NOMO-1 treated with dmso at 0.1 percent for 144 hours (cell line): ENCODE measurements at regions not wholly inside any gene's neighbourhood (a gene's known extent, or its start where the extent isn't known, plus 50 kb on each side); places are given as distances from the start of the nearest gene placed in this dataset.
"Not testable (repeated sequence)": the region's sequence is repeated elsewhere in the genome, so short reads cannot be mapped to it uniquely, and the experiment has no call there.

ENCODE experiments used
- DNase-seq: peaks from one replicate; lab custom pipeline; 2025; ENCODE audit not compliant: unreplicated experiment; lab: John Stamatoyannopoulos, UW

DNA sequence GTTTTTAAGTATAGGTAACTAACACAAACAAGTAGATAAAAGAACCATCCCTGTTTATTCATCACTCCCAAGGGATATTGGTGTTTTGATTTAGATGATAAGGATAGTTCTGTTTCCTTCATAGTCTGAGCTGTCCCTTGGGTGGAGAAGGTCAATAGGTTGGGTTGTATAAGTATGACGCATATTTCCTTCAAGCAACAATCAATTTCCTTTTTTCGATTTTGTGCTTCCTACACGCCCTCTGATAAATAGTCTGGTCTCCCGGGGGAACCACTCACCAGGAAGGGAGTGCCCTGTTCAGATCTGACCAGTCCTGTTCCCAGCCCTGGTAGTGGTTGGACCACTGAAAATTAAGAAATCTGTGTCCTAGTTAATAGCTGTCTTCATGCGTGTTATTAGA is 378.8 kb upstream of the FAR2 start:
- DNase-seq, result no peak

DNA sequence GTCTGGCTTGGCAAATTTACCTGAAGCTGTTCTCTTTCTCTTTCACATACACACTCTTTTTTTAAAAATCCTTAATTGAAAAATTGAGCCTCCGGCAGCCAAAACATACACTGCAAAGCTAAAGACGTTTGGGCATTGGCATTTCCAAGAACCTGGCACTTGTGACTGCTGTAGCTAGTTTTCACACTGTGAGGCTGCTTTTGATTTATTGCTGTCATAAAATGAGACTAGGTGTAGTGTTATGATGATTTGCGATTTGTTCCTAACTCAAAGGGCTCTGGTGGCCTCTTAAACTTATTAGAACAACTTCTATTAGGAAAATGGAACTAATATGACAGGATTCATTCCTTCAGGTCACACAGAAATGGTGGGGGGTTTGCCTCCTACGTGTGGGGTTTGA is 377.1 kb upstream of the FAR2 start:
- DNase-seq, result no peak

DNA sequence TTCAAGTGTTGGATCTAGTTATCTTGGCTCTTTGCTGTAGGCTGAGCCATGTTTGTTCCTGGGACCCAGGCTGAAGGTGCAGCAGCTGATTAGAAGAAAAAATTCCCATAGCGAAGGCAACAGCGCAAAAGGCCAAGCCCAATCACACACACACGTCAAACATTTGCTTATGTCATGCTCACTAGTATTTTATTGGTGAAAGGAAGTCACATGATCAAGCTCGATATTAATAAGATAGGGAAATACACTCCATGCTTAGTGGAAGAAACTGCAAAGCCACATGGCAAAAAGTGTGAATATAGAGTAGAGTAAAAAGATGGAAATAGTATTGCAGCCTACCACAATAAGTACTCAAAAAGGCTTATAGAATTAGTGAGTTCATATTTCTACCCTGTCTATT is 373.5 kb upstream of the FAR2 start:
- DNase-seq, result no peak

DNA sequence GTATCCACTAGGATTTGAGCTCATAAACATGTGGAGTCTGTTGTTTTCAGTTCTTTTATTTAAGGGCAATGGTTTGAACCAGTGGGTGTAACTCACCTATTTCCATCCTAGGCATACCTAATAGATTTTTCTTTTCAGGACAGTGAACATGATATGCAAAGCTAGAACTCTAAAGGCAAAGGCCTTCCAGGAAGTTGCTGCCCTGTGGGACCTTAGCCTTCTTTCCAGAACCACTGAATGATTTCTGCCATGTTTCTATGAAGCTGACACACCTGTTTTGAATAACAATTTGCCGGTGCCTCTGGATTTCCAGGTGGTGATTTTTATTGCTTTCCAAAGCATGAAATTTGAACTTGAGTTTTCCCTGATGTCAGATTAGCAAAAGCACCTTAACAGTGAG is 372.9 kb upstream of the FAR2 start:
- DNase-seq, result no peak

DNA sequence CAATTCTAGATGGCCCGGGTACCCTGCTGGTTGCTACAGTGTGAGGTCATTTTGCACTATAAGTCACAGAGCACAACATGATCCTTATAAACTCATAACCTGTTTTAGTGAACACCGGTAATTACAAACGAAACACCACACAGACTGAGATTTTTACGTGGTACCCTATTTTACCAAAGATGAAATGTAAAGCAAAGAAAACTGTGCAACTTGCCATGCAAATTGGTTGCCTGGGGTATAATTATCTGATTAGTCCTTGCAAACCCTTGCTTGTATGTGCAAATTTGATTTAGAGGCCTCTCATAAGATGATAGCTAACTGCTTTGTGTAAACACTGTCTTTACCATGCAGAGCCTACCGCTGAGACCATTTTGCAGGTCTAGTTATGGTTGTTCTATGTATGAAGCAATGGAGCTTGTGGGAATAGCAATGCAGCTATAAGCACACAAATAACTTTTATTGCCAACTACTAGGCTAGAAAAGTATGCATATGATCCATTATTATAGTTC is 372.1 kb upstream of the FAR2 start:
- no peak for DNase-seq

GRCh38 chr12:28777603-28778365 is 371.3 kb upstream of the FAR2 start:
- no peak for DNase-seq

DNA sequence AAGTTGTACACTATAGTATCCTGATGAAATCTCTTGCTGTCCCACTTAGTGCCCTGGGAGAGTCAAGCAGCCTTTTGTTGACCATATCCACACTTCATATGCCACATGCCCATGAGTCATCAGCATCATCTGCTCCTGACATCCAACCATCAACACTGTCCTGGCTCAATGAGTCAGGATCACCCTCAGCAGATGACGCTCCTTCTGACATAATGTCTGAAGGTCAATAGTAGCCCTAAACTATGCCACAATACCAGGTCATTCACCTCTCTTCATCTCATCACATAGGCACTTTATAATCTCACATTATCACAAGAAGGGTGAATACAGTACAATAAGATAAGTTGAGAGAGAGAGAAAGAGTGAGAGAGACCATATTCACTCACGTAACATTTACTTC is 369.0 kb upstream of the FAR2 start:
- no peak for DNase-seq

DNA sequence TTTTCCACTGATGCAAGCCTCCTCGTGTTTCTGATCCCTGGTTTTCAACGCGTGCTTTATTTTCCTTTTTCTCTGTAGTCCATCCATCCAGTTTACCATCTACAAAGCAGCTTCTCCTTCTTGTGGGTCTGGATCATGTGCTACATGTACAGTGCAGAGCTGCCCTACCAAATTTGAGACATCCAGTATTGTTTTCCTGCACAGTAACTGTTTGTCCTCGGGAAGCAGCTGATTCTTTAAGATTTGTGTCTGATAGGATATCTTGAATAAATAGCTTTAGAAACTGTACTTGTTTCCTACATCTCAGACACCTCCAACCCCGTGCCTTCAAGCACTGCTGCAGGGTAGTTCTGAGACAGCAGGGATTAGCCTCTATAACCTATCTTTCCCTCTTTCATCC is 368.1 kb upstream of the FAR2 start:
- DNase-seq, result no peak

DNA sequence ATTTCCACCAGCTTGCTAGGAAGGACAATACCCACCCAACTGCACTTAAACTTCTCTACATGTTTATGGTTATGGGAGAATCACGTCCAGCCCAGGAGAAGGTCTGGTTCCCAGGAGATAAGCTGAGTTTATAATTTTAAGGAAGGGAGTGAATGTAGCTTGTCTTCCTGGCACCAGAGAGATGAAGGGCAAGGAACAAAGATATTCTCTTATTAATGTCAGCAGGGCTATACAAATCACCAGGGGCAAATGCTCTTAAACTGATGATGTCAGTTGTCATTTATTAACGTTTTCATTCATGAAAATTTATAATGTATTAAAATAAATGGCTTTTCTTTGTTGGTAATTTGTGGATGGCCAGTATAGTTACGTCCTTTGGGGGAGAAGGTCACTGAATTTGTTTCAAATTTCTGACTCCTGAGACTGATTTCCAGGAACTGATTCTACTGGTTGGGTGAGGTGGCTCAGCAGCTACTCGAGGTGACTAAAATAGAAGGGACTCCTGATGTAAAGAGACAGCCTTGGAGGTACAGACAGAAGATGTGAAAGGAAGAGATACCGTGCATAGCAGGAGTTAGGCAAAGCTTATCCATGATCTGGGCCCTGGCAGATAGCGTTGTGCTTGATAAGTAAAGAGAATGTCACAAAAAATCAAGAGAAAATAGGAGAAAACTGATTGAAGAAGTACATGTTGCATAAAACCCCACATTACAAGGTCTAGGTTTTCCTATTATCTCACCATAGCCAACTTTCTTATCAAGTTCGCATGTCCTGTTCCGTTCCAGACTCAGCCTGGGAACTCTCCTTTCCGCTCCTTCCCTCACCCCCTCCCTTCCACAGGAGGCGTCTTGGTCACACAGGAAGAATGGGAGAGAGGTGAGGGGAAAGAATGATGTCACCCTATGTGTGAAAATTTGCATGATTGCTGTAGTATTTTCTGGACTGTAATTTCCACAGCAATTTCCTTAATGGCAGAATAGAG is 367.1 kb upstream of the FAR2 start:
- DNase-seq, result no peak

GRCh38 chr12:28782812-28783211 is 366.3 kb upstream of the FAR2 start:
- DNase-seq, result no peak

GRCh38 chr12:28787151-28787550 is 361.9 kb upstream of the FAR2 start:
- DNase-seq, result no peak

DNA sequence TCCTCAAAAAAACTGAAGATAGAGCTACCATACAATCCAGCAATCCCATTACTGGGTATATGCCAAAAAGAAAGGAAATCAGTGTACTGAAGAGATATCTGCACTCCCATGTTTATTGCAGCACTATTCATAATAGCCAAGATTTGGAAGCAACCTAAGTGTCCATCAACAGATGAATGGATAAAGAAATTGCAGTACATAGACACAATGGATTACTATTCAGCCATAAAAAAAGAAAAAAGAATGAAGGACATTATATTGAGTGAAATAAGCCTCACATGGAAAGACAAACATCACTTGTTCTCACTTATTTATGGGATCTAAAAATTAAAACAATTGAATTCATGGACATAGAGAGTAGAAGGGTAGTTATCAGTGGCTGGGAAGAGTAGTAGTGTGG is 360.8 kb upstream of the FAR2 start:
- not testable (repeated sequence) for DNase-seq

DNA sequence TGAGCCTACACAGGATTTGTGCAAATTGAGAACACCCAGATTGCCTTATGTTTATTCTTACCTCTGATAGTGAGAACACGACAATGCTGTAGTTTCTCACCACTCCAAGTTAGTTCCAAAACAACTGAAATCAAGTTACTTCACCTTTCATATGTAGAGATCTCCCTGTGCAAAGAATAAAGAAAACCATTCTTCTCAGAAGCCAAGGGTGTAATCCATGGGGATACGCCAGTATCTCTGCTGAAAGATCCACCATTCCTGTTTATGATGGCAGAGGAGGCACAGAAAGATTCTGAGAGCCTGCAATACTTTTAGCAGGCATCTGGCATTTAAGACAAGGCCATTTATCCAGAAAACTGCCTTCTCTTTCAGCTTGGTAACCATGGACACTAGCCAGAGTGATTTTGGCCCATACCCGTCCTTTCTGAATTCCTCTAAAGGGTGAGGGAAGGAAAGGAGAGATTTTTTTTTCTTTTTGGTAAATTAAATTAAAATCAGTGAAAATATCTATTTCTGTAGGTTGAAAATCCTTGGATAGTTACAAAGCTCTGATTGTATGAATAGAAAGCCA is 355.4 kb upstream of the FAR2 start:
- no peak for DNase-seq

- DNase-seq, result no peak
Observed at GRCh38 chr12:28794211-28794610, 354.9 kb upstream of the FAR2 start.

DNA sequence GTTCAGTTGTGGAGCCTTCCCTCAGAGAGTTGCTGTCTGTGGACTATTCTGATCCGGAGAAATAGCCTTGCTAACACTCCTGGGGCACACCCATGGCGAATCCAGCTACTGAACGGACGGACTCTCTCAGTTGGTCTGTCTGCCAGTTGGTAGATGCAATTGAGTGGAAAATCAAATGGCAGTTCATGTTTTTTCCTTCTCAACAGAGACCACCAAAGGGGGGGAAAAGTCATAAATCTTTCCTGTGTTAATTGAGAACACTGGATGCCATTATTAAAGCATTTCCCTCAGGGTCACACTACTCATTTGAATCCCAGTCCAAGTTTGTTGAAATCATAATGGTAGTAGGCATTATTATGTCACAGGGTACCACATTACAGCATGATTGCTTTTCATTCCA is 354.3 kb upstream of the FAR2 start:
- no peak for DNase-seq

GRCh38 chr12:28795311-28795710 is 353.8 kb upstream of the FAR2 start:
- DNase-seq, result no peak

GRCh38 chr12:28799348-28799747 is 349.7 kb upstream of the FAR2 start:
- DNase-seq, result peak; percentile 64

- peak; percentile 48 for DNase-seq
Observed at GRCh38 chr12:28800129-28800528, 348.9 kb upstream of the FAR2 start.

DNA sequence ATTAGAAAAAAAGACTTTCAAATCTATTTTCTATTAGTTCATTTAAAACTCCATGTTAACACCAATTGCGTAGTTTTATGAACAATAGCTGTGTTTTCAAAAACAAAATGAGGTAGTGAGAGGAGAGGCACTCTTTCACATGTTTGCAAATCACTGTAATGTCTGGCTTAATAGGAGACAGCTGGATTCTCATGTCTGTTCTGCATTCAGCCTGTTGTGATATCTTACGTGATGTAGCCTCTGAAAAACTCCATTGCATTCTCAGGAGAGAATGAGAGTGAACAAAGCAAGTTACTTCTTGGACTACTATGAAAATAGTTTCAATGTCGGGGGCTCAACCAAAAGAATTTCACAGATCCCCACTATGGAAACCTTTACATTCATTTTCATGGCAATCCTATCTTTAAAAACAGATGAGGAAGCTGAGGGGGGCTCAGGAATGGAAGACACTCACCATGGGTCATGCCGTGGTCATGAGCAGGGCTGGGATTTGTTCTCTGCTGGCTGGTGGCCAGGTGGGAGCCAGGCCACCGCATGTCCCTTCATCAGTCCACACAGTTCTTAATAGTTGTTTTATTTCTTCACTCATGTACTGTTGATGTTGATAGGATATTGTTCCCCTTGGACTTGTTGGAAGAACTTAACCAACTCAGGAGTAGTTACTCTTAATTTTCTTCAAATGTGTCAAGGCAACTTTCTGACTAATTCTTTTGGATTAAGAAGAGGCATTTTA is 346.2 kb upstream of the FAR2 start:
- DNase-seq, result no peak

DNA sequence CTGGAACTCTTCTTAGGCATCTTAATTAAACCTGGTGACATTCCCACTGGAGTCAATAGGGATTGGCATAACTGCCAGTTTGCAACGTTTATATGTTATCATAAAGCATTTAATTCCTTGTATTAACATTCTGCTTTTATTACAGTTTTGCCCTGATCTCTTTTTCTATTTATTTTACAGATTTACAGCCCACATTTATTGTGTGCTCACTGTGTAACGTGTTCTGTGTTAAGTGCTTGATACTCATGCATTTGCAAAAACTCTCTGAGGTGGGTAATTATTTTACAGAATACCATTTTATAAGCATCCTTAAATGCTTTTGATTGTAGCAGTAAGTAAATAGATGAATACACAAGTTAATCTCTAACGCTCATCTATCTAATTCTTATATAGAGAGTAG is 341.5 kb upstream of the FAR2 start:
- no peak for DNase-seq

- no peak for DNase-seq
Observed at GRCh38 chr12:28811457-28811856, 337.6 kb upstream of the FAR2 start.
